ENCODE measurements at regions not wholly inside any gene's neighbourhood (a gene's known extent, or its start where the extent isn't known, plus 50 kb on each side); places are given as distances from the start of the nearest gene placed in this dataset.
"Not testable (repeated sequence)": the region's sequence is repeated elsewhere in the genome, so short reads cannot be mapped to it uniquely, and the experiment has no call there.

DNA sequence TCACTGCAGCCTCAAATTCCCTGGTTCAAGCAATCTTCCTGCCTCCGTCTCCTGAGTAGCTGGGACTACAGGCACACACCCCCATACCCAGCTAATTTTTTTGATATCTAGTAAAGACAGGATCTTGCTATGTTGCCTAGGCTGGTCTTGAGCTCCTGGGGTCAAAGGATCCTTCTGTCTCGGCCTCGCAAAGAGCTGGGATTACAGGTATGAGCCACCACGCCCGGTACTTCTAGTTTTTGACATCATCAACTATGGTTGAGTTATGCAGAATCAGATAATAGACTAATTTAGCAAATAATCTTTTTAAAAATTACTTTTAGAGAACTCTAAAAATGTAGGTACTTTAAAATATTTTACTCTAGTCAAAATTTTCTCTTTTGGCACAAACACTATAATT is 166.2 kb downstream of the SOX4 start:
- Histone ChIP-seq H3K4me2 (ENCODE audit: insufficient read depth, low read length) (no peak overlapping the region), H3K4me1 (ENCODE audit: control insufficient read depth, extremely low read depth, insufficient read depth, low read length) (peaks cover 7% of the 10 kb centered on the region), H3K27me3 (ENCODE audit: control insufficient read depth in 2 of 2, insufficient read depth in 2 of 2, low read length in 2 of 2) (no peaks in the 10 kb centered on the region), H3K9ac (replicated peaks; ENCODE audit: extremely low read depth, insufficient read depth, low read length) (no peak overlapping the region), H3K79me2 (ENCODE audit: control insufficient read depth, insufficient read depth, low read length) (no peaks in the 10 kb centered on the region), H3K4me3 (replicated peaks in 1 of 3; ENCODE audit: insufficient read depth in 1 of 3, low read depth in 1 of 3, low read length in 3 of 3) (no peak overlapping the region), H3K9me1 (replicated peaks; ENCODE audit: control insufficient read depth, extremely low read depth, insufficient read depth, low read length) (no peaks in the 10 kb centered on the region), H3K36me3 (ENCODE audit: control insufficient read depth in 2 of 2, extremely low read depth in 1 of 2, insufficient read depth in 2 of 2, low read length in 2 of 2) (no peaks in the 10 kb centered on the region), H4K20me1 (replicated peaks; ENCODE audit: control insufficient read depth, extremely low read depth, insufficient read depth, low read length) (no peaks in the 10 kb centered on the region), H2AFZ (ENCODE audit: low read depth, low read length) (no peak overlapping the region), H3K9me3 (replicated peaks; ENCODE audit: control insufficient read depth, insufficient read depth, low read length) (no peaks in the 10 kb centered on the region), H3K27ac (ENCODE audit: insufficient read depth, low read depth, low read length) (no peak overlapping the region)
- ChIA-PET POLR2A (interaction anchor here (1.8 kb wide), 1 partner anchor 166 kb away, joined by 8 read pairs; the partner anchor contains the start of gene SOX4), CTCF (interaction anchor here (0.8 to 1.3 kb wide), 3 partner anchors 8 to 166 kb away, joined by 3 to 6 read pairs (median 3); partner anchors contain the start of gene SOX4)
- intact Hi-C loops (cut with micrococcal nuclease) = no loop called here
- TF ChIP-seq FOS (IDR thresholded peaks at IDR 0.05; ENCODE audit: borderline replicate concordance, insufficient read depth, low read length) = no peak
- no peak for TF ChIP-seq GATA2 (IDR thresholded peaks at IDR 0.05; ENCODE audit: insufficient read depth, insufficient read length, low read depth, low read length)
- TF ChIP-seq, protein P1, sequence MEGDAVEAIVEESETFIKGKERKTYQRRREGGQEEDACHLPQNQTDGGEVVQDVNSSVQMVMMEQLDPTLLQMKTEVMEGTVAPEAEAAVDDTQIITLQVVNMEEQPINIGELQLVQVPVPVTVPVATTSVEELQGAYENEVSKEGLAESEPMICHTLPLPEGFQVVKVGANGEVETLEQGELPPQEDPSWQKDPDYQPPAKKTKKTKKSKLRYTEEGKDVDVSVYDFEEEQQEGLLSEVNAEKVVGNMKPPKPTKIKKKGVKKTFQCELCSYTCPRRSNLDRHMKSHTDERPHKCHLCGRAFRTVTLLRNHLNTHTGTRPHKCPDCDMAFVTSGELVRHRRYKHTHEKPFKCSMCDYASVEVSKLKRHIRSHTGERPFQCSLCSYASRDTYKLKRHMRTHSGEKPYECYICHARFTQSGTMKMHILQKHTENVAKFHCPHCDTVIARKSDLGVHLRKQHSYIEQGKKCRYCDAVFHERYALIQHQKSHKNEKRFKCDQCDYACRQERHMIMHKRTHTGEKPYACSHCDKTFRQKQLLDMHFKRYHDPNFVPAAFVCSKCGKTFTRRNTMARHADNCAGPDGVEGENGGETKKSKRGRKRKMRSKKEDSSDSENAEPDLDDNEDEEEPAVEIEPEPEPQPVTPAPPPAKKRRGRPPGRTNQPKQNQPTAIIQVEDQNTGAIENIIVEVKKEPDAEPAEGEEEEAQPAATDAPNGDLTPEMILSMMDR (IDR thresholded peaks at IDR 0.05; ENCODE audit: extremely low read depth in 1 of 2, insufficient read depth in 1 of 2, low read depth in 1 of 2, low read length in 2 of 2) = no peak
- TF ChIP-seq MYC (IDR thresholded peaks at IDR 0.05; ENCODE audit: low read depth, low read length) = no peak
- TF ChIP-seq, protein P2, sequence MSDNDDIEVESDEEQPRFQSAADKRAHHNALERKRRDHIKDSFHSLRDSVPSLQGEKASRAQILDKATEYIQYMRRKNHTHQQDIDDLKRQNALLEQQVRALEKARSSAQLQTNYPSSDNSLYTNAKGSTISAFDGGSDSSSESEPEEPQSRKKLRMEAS (IDR thresholded peaks at IDR 0.05; ENCODE audit: insufficient read depth, insufficient read length) = no peak
- TF ChIP-seq JUN (IDR thresholded peaks at IDR 0.05; ENCODE audit: borderline replicate concordance, insufficient read depth, insufficient read length, low read depth) = no peak
- no peak for TF ChIP-seq POLR2A (IDR thresholded peaks at IDR 0.05; ENCODE audit: low read depth, low read length)
- no peak for TF ChIP-seq POLR2AphosphoS5 (IDR thresholded peaks at IDR 0.05; ENCODE audit: insufficient read depth, low read depth, low read length)
- no peak for TF ChIP-seq EZH2 (IDR thresholded peaks at IDR 0.05; ENCODE audit: borderline replicate concordance, low read depth, low read length, severe bottlenecking)
- dilution Hi-C loops (cut with MboI; ENCODE audit: extremely low pct_ligation_motif_present, low sequenced_read_pairs) = no loop called here
- no peak for FAIRE-seq
- no TSS peak for BruUV-seq (replicated peaks)
- DNase-seq (ENCODE audit: low read depth, low spot score) = no peak

DNA sequence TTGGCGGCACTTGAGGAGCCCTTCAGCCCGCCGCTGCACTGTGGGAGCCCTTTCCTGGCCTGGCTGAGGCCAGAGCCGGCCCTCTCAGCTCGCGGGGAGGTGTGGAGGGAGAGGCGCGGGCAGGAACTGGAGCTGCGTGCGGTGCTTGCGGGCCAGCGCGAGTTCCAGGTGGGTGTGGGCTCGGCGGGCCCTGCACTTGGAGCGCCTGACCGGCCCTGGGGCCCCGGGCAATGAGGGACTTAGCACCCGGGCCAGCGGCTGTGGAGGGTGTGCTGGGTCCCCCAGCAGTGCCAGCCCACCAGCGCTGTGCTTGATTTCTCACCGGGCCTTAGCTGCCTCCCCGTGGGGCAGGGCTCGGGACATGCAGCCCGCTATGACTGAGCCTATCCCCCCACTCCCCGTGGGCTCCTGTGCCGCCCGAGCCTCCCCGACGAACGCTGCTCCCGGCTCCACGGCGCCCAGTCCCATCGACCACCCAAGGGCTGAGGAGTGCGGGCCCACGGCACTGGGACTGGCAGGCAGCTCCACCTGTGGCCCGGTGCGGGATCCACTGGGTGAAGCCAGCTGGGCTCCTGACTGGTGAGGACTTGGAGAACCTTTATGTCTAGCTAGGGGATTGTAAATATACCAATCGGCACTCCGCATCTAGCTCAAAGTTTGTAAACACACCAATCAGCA is 167.6 kb downstream of the SOX4 start:
- H3K9me1 ChIP-seq (replicated peaks; ENCODE audit: control insufficient read depth, extremely low read depth, insufficient read depth, low read length); H3K4me1 ChIP-seq (ENCODE audit: control insufficient read depth, extremely low read depth, insufficient read depth, low read length); FAIRE-seq; H3K36me3 ChIP-seq (ENCODE audit: control insufficient read depth in 2 of 2, extremely low read depth in 1 of 2, insufficient read depth in 2 of 2, low read length in 2 of 2); dilution Hi-C loops (cut with MboI; ENCODE audit: extremely low pct_ligation_motif_present, low sequenced_read_pairs); CTCF ChIA-PET; H4K20me1 ChIP-seq (replicated peaks; ENCODE audit: control insufficient read depth, extremely low read depth, insufficient read depth, low read length); H3K79me2 ChIP-seq (ENCODE audit: control insufficient read depth, insufficient read depth, low read length); H3K27ac ChIP-seq (ENCODE audit: insufficient read depth, low read depth, low read length); H3K9ac ChIP-seq (replicated peaks; ENCODE audit: extremely low read depth, insufficient read depth, low read length); DNase-seq (ENCODE audit: low read depth, low spot score); H2AFZ ChIP-seq (ENCODE audit: low read depth, low read length); intact Hi-C loops (cut with micrococcal nuclease); H3K4me3 ChIP-seq (replicated peaks in 1 of 3; ENCODE audit: insufficient read depth in 1 of 3, low read depth in 1 of 3, low read length in 3 of 3); H3K9me3 ChIP-seq (replicated peaks; ENCODE audit: control insufficient read depth, insufficient read depth, low read length); BruUV-seq (replicated peaks); H3K4me2 ChIP-seq (ENCODE audit: insufficient read depth, low read length); H3K27me3 ChIP-seq (ENCODE audit: control insufficient read depth in 2 of 2, insufficient read depth in 2 of 2, low read length in 2 of 2): not testable (repeated sequence)
- POLR2A ChIA-PET = interaction anchor here (0.6 kb wide), 1 partner anchor 145 kb away, joined by 3 read pairs; no protein-coding TSS in a partner anchor

Data from endothelial cell of umbilical vein (primary cell).